ENCODE measurements at regions not wholly inside any gene's neighbourhood (a gene's known extent, or its start where the extent isn't known, plus 50 kb on each side); places are given as distances from the start of the nearest gene placed in this dataset.

GRCh38 chr11:13206086-13206640 is 71.4 kb upstream of the BMAL1 start:
- no peak for TF ChIP-seq EP300 (IDR thresholded peaks at IDR 0.05; ENCODE audit: borderline replicate concordance in 1 of 2, low read depth in 2 of 2, low read length in 2 of 2)
- no peak for TF ChIP-seq CBX5 (IDR thresholded peaks at IDR 0.05; ENCODE audit: low read depth, low read length)
- no peak for TF ChIP-seq TBP (IDR thresholded peaks at IDR 0.05; ENCODE audit: low read depth, low read length)
- no peak for TF ChIP-seq CREB1 (IDR thresholded peaks at IDR 0.05)
- TF ChIP-seq RAD21 (IDR thresholded peaks at IDR 0.05 in 1 of 2, conservative IDR thresholded peaks at IDR 0.05 in 1 of 2; ENCODE audit: low read depth in 2 of 2, low read length in 2 of 2) = no peak
- no peak for TF ChIP-seq CTCF (IDR thresholded peaks at IDR 0.05; ENCODE audit: control extremely low read depth in 1 of 3, insufficient read depth in 1 of 3, low read depth in 1 of 3, low read length in 3 of 3)
- no peak for TF ChIP-seq EGR1 (IDR thresholded peaks at IDR 0.05; ENCODE audit: borderline replicate concordance, low read depth, low read length)
